ENCODE measurements at regions not wholly inside any gene's neighbourhood (a gene's known extent, or its start where the extent isn't known, plus 50 kb on each side); places are given as distances from the start of the nearest gene placed in this dataset.

GRCh38 chr2:8371653-8372052 is 310.2 kb upstream of the ID2 start:
- Histone ChIP-seq H3K27ac (ENCODE audit: low read depth in 1 of 2, low read length in 2 of 2) (no peak overlapping the region), H3K79me2 (ENCODE audit: insufficient read depth, low read length) (no peaks in the 10 kb centered on the region), H3K27me3 (ENCODE audit: control insufficient read depth in 2 of 2, insufficient read depth in 2 of 2, low read length in 2 of 2) (no peaks in the 10 kb centered on the region), H2AFZ (ENCODE audit: insufficient read depth, low read depth, low read length, poor library complexity, severe bottlenecking) (no peak overlapping the region), H3K4me3 (replicated peaks in 1 of 3; ENCODE audit: low read depth in 2 of 3, low read length in 3 of 3) (no peak overlapping the region), H3K9ac (ENCODE audit: insufficient read depth, low read length, poor library complexity, severe bottlenecking) (no peak overlapping the region), H3K4me1 (ENCODE audit: control insufficient read depth in 1 of 2, insufficient read depth in 2 of 2, low read length in 2 of 2) (peaks cover 0 to 5% of the 10 kb centered on the region in 2 donors), H3K9me3 (replicated peaks in 1 of 2; ENCODE audit: control insufficient read depth in 1 of 2, insufficient read depth in 1 of 2, low read length in 2 of 2) (no peaks in the 10 kb centered on the region), H3K36me3 (replicated peaks in 1 of 2; ENCODE audit: control insufficient read depth in 1 of 2, insufficient read depth in 2 of 2, low read length in 2 of 2) (no peaks in the 10 kb centered on the region), H3K4me2 (replicated peaks; ENCODE audit: extremely low read depth, low read length, poor library complexity, severe bottlenecking) (no peak overlapping the region), H4K20me1 (ENCODE audit: insufficient read depth, low read length) (no peaks in the 10 kb centered on the region)
- no peak for TF ChIP-seq CTCF (IDR thresholded peaks at IDR 0.05)
- peaks cover 0 to 4% of the 10 kb centered on the region in 2 donors for H3K36me3 Mint-ChIP-seq
- peaks cover 0 to 5% (median 2%) of the 10 kb centered on the region in 3 donors for H3K27me3 Mint-ChIP-seq (ENCODE audit: low read depth in 3 of 3)
- intact Hi-C loops (cut with micrococcal nuclease), result no loop called here
- no peak overlapping the region for H3K4me3 Mint-ChIP-seq
- peaks cover 0 to 14% (median 6%) of the 10 kb centered on the region in 7 donors for H3K9me3 Mint-ChIP-seq
- no CpG with 5 or more reads among the region's 4 CpGs for WGBS (ENCODE audit: insufficient coverage)
- H3K27ac Mint-ChIP-seq, result no peak overlapping the region
- DNase-seq, result no peak
- peaks cover 11% of the 10 kb centered on the region for H3K4me1 Mint-ChIP-seq

- H3K27ac ChIP-seq (ENCODE audit: low read depth in 1 of 2, low read length in 2 of 2), result no peak overlapping the region
- H3K4me3 ChIP-seq (replicated peaks in 1 of 3; ENCODE audit: low read depth in 2 of 3, low read length in 3 of 3), result no peak overlapping the region
- H3K36me3 Mint-ChIP-seq, result peaks cover 0 to 6% of the 10 kb centered on the region in 2 donors
- H3K27me3 Mint-ChIP-seq (ENCODE audit: low read depth in 3 of 3), result peaks cover 0 to 4% (median 0%) of the 10 kb centered on the region in 3 donors
- no peaks in the 10 kb centered on the region for H3K36me3 ChIP-seq (replicated peaks in 1 of 2; ENCODE audit: control insufficient read depth in 1 of 2, insufficient read depth in 2 of 2, low read length in 2 of 2)
- DNase-seq, result no peak
- no peak overlapping the region for H3K4me2 ChIP-seq (replicated peaks; ENCODE audit: extremely low read depth, low read length, poor library complexity, severe bottlenecking)
- intact Hi-C loops (cut with micrococcal nuclease), result no loop called here
- H3K4me1 ChIP-seq (ENCODE audit: control insufficient read depth in 1 of 2, insufficient read depth in 2 of 2, low read length in 2 of 2), result peaks cover 4 to 9% of the 10 kb centered on the region in 2 donors
- no peaks in the 10 kb centered on the region for H3K27me3 ChIP-seq (ENCODE audit: control insufficient read depth in 2 of 2, insufficient read depth in 2 of 2, low read length in 2 of 2)
- WGBS (ENCODE audit: insufficient coverage), result 100% methylated on average over 4 of the region's 9 CpGs
- TF ChIP-seq CTCF (IDR thresholded peaks at IDR 0.05), result no peak
- H3K9me3 ChIP-seq (replicated peaks in 1 of 2; ENCODE audit: control insufficient read depth in 1 of 2, insufficient read depth in 1 of 2, low read length in 2 of 2), result no peaks in the 10 kb centered on the region
- no peak overlapping the region for H3K9ac ChIP-seq (ENCODE audit: insufficient read depth, low read length, poor library complexity, severe bottlenecking)
- H3K9me3 Mint-ChIP-seq, result peaks cover 0 to 14% (median 8%) of the 10 kb centered on the region in 7 donors
- no peak overlapping the region for H3K4me3 Mint-ChIP-seq
- no peaks in the 10 kb centered on the region for H3K79me2 ChIP-seq (ENCODE audit: insufficient read depth, low read length)
- H2AFZ ChIP-seq (ENCODE audit: insufficient read depth, low read depth, low read length, poor library complexity, severe bottlenecking), result no peak overlapping the region
- H4K20me1 ChIP-seq (ENCODE audit: insufficient read depth, low read length), result no peaks in the 10 kb centered on the region
- peak overlapping the region in 1 of 7 donors; percentile 56 for H3K27ac Mint-ChIP-seq
- H3K4me1 Mint-ChIP-seq, result peaks cover 13% of the 10 kb centered on the region
These were observed 307.1 kb upstream of the ID2 start for GRCh38 chr2:8374782-8375181.

Measured in CD14-positive monocyte (primary cell).